Stomach smooth muscle (tissue), 2 donors: ENCODE measurements at regions not wholly inside any gene's neighbourhood (a gene's known extent, or its start where the extent isn't known, plus 50 kb on each side); places are given as distances from the start of the nearest gene placed in this dataset.
"Not testable (repeated sequence)": the region's sequence is repeated elsewhere in the genome, so short reads cannot be mapped to it uniquely, and the experiment has no call there.

ENCODE experiments used
- H3K27ac ChIP-seq: one replicate; pipeline ENCODE4 v1.7.0; 2013; ENCODE audit warnings: mild to moderate bottlenecking, low read length, inconsistent platforms
- H3K27me3 ChIP-seq, 2 donors: one replicate each; pipeline ENCODE4 v1.7.0; 2013; ENCODE audit warnings: low read length in 2 of 2; ENCODE audit not compliant: insufficient read depth in 2 of 2, control insufficient read depth in 1 of 2
- H3K36me3 ChIP-seq, 2 donors: one replicate each; pipeline ENCODE4 v1.7.0; 2013; ENCODE audit warnings: low read length in 2 of 2; ENCODE audit not compliant: control insufficient read depth in 2 of 2, insufficient read depth in 2 of 2
- H3K4me1 ChIP-seq: one replicate; pipeline ENCODE4 v1.7.0; 2013; ENCODE audit warnings: low read length; ENCODE audit not compliant: control insufficient read depth, insufficient read depth
- H3K4me3 ChIP-seq, 2 donors: one replicate each; pipeline ENCODE4 v1.7.0; 2013; ENCODE audit warnings: low read length in 2 of 2
- H3K9ac ChIP-seq, 2 donors: one replicate each; pipeline ENCODE4 v1.7.0; 2013; ENCODE audit warnings: low read length in 2 of 2, mild to moderate bottlenecking in 1 of 2
- H3K9me3 ChIP-seq, 2 donors: one replicate each; pipeline ENCODE4 v1.7.0; 2013; ENCODE audit warnings: low read length in 2 of 2; ENCODE audit not compliant: control insufficient read depth in 2 of 2
- donor health status: healthy.
- donor health status: Pancreatic carcinoma.

- H3K27me3 ChIP-seq: no peaks in the 10 kb centered on the region
- H3K36me3 ChIP-seq: no peaks in the 10 kb centered on the region
- H3K9ac ChIP-seq: no peak overlapping the region
- no peaks in the 10 kb centered on the region for H3K4me1 ChIP-seq
- no peak overlapping the region for H3K27ac ChIP-seq
- H3K4me3 ChIP-seq: no peak overlapping the region
- peaks cover 0 to under 1% of the 10 kb centered on the region in 2 donors for H3K9me3 ChIP-seq
These were observed 150.6 kb upstream of the MED14 start for GRCh38 chrX:40885989-40886388.

GRCh38 chrX:40887476-40887875 lies 152.1 kb upstream of the MED14 start:
- H3K4me3 ChIP-seq: no peak overlapping the region
- no peaks in the 10 kb centered on the region for H3K4me1 ChIP-seq
- no peak overlapping the region for H3K27ac ChIP-seq

GRCh38 chrX:40891798-40892197 lies 156.5 kb upstream of the MED14 start:
- Histone ChIP-seq H3K4me1 (no peaks in the 10 kb centered on the region), H3K36me3 (no peaks in the 10 kb centered on the region), H3K9me3 (peaks cover 0 to 8% of the 10 kb centered on the region in 2 donors), H3K27me3 (peaks cover 0 to 5% of the 10 kb centered on the region in 2 donors), H3K9ac (no peak overlapping the region), H3K27ac (no peak overlapping the region), H3K4me3 (no peak overlapping the region)

More at GRCh38 chrX:40887476-40887875, 152.1 kb upstream of the MED14 start:
- no peaks in the 10 kb centered on the region for H3K36me3 ChIP-seq
- peaks cover 0 to 8% of the 10 kb centered on the region in 2 donors for H3K9me3 ChIP-seq
- H3K9ac ChIP-seq: no peak overlapping the region
- no peaks in the 10 kb centered on the region for H3K27me3 ChIP-seq

- Histone ChIP-seq H3K4me1 (no peaks in the 10 kb centered on the region), H3K9me3 (peaks cover 0 to 8% of the 10 kb centered on the region in 2 donors), H3K27ac (no peak overlapping the region), H3K4me3 (no peak overlapping the region), H3K36me3 (no peaks in the 10 kb centered on the region), H3K9ac (no peak overlapping the region), H3K27me3 (peaks cover 0 to 5% of the 10 kb centered on the region in 2 donors)
These were observed 158.0 kb upstream of the MED14 start for GRCh38 chrX:40893251-40893910.

- no peak overlapping the region for H3K9ac ChIP-seq
- peaks cover 0 to 8% of the 10 kb centered on the region in 2 donors for H3K9me3 ChIP-seq
- no peak overlapping the region for H3K27ac ChIP-seq
- H3K27me3 ChIP-seq: peaks cover 0 to 10% of the 10 kb centered on the region in 2 donors
- H3K36me3 ChIP-seq: no peaks in the 10 kb centered on the region
- H3K4me3 ChIP-seq: no peak overlapping the region
- H3K4me1 ChIP-seq: no peaks in the 10 kb centered on the region
These were observed 159.9 kb upstream of the MED14 start for GRCh38 chrX:40895246-40895645.

- Histone ChIP-seq H3K27ac (no peak overlapping the region), H3K4me1 (no peaks in the 10 kb centered on the region), H3K36me3 (no peaks in the 10 kb centered on the region), H3K4me3 (no peak overlapping the region), H3K9me3 (no peaks in the 10 kb centered on the region), H3K9ac (no peak overlapping the region), H3K27me3 (peaks cover 0 to 10% of the 10 kb centered on the region in 2 donors)
These were observed 162.5 kb upstream of the MED14 start for GRCh38 chrX:40897718-40898270.

GRCh38 chrX:40904739-40905138 lies 169.4 kb upstream of the MED14 start:
- not testable (repeated sequence) for H3K9me3 ChIP-seq, H3K27me3 ChIP-seq, H3K4me3 ChIP-seq, H3K36me3 ChIP-seq, H3K27ac ChIP-seq, H3K4me1 ChIP-seq, H3K9ac ChIP-seq

GRCh38 chrX:40908026-40908425 lies 172.7 kb upstream of the MED14 start:
- no peaks in the 10 kb centered on the region for H3K36me3 ChIP-seq
- no peaks in the 10 kb centered on the region for H3K9me3 ChIP-seq
- H3K27me3 ChIP-seq: no peaks in the 10 kb centered on the region
- no peaks in the 10 kb centered on the region for H3K4me1 ChIP-seq
- no peak overlapping the region for H3K27ac ChIP-seq
- H3K4me3 ChIP-seq: no peak overlapping the region
- no peak overlapping the region for H3K9ac ChIP-seq

GRCh38 chrX:40908857-40909475 lies 173.6 kb upstream of the MED14 start:
- Histone ChIP-seq H3K27me3 (no peaks in the 10 kb centered on the region), H3K27ac (no peak overlapping the region), H3K9ac (no peak overlapping the region), H3K4me1 (no peaks in the 10 kb centered on the region), H3K36me3 (no peaks in the 10 kb centered on the region), H3K4me3 (no peak overlapping the region), H3K9me3 (no peaks in the 10 kb centered on the region)

GRCh38 chrX:40912166-40912565 lies 173.1 kb upstream of the USP9X start:
- Histone ChIP-seq H3K27ac (no peak overlapping the region), H3K9ac (no peak overlapping the region), H3K9me3 (no peaks in the 10 kb centered on the region), H3K4me3 (no peak overlapping the region), H3K36me3 (no peaks in the 10 kb centered on the region), H3K27me3 (peaks cover 0 to 4% of the 10 kb centered on the region in 2 donors), H3K4me1 (no peaks in the 10 kb centered on the region)

GRCh38 chrX:40912576-40912975 lies 172.7 kb upstream of the USP9X start:
- Histone ChIP-seq H3K27me3 (peaks cover 0 to 4% of the 10 kb centered on the region in 2 donors), H3K4me1 (no peaks in the 10 kb centered on the region)

More at GRCh38 chrX:40912576-40912975, 172.7 kb upstream of the USP9X start:
- H3K4me3 ChIP-seq: no peak overlapping the region
- H3K36me3 ChIP-seq: no peaks in the 10 kb centered on the region
- H3K9me3 ChIP-seq: no peaks in the 10 kb centered on the region
- H3K27ac ChIP-seq: no peak overlapping the region
- H3K9ac ChIP-seq: no peak overlapping the region
